AG04449 (cell line): ENCODE measurements at regions not wholly inside any gene's neighbourhood (a gene's known extent, or its start where the extent isn't known, plus 50 kb on each side); places are given as distances from the start of the nearest gene placed in this dataset.

Source experiments
- CTCF ChIA-PET: fragments of 350-600 bp; formaldehyde crosslinking; extraction: SDS; loops from one replicate; lab custom pipeline; 2021; ENCODE audit warnings: antibody characterized with exemption; lab: Yijun Ruan, JAX
- POLR2A ChIA-PET: fragments of 400-600, 350-600 bp; formaldehyde crosslinking; extraction: SDS; loops from one replicate; lab custom pipeline; 2020; ENCODE audit warnings: antibody characterized with exemption, inconsistent platforms; lab: Yijun Ruan, JAX
- DNase-seq: peaks from one replicate; pipeline ENCODE4 v3.0.0-alpha.2; 2010; ENCODE audit warnings: low read depth, low spot score
- H3K4me3 ChIP-seq: 2 replicates; pipeline ENCODE4 v1.5.1; 2011; ENCODE audit warnings: low read depth, mild to moderate bottlenecking, control low read depth, low read length
- TF ChIP-seq, protein P1 (sequence below): IDR thresholded peaks from one replicate; pipeline ENCODE4 v1.5.1; 2011; ENCODE audit warnings: mild to moderate bottlenecking, moderate library complexity, low read length, control low read depth, inconsistent platforms; ENCODE audit not compliant: insufficient read depth; ENCODE audit errors: missing control alignments

- TF ChIP-seq, protein P1, sequence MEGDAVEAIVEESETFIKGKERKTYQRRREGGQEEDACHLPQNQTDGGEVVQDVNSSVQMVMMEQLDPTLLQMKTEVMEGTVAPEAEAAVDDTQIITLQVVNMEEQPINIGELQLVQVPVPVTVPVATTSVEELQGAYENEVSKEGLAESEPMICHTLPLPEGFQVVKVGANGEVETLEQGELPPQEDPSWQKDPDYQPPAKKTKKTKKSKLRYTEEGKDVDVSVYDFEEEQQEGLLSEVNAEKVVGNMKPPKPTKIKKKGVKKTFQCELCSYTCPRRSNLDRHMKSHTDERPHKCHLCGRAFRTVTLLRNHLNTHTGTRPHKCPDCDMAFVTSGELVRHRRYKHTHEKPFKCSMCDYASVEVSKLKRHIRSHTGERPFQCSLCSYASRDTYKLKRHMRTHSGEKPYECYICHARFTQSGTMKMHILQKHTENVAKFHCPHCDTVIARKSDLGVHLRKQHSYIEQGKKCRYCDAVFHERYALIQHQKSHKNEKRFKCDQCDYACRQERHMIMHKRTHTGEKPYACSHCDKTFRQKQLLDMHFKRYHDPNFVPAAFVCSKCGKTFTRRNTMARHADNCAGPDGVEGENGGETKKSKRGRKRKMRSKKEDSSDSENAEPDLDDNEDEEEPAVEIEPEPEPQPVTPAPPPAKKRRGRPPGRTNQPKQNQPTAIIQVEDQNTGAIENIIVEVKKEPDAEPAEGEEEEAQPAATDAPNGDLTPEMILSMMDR = no peak
- no peak for DNase-seq
- POLR2A ChIA-PET = no interaction called here
- CTCF ChIA-PET = no interaction called here
- no peak overlapping the region for H3K4me3 ChIP-seq
These were observed 212.7 kb upstream of the CADM1 start for GRCh38 chr11:115716601-115717529.

GRCh38 chr11:115716080-115716479, 211.9 kb upstream of the CADM1 start:
- no peak overlapping the region for H3K4me3 ChIP-seq
- TF ChIP-seq, protein P1 = no peak
- no peak for DNase-seq
- ChIA-PET POLR2A (no interaction called here), CTCF (no interaction called here)

DNA sequence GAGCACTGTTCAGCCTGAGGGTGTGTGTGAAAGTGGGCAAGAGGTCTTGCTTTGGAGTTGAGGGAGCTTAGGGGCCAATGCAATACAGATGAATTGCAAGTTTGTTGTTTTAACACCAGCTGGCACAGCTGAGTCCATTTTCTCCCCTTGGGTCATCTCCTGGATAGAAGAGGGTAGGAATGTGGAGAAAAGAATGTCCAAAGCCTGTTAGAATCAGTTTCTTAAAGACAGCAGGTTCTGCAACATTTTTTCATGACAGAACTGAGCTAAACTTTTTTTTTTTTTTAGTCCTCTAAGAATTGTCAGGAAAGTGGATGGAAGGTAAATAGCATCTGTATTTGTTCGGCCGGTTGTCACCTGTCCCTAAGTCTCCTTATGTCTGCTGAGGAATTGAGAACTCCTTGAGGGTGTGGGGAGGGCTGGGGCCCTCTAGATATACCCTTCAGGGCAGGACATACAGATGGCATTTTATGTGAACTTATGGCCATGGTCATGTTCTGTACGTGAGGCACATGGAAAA, 211.1 kb upstream of the CADM1 start:
- TF ChIP-seq, protein P1 = no peak
- CTCF ChIA-PET = no interaction called here
- H3K4me3 ChIP-seq = no peak overlapping the region
- POLR2A ChIA-PET = interaction anchor here (0.7 kb wide), 1 partner anchor 15 kb away, joined by 6 read pairs; no protein-coding TSS in a partner anchor
- DNase-seq = no peak

DNA sequence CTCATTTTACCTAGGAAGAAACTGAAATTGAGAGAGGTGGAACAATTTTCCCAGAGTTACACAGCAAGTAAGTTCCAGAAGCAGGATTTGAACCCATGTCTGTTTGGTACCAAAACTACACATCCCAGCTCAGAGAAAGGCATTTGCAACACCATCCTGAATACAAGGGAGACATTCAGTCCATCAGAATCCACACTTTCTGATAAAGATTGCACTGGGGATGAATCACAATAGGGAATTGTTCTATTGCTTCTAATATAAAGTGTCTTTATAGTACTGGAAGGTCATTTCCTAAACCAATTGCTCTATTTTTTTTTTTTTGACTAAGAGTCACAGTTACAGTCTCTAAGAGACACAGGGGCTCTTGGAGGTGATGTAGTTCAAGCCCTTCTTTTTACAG, 208.1 kb upstream of the CADM1 start:
- ChIA-PET CTCF (interaction anchor here (0.6 to 1.0 kb wide), 2 partner anchors 208 to 277 kb away, joined by 3 to 4 read pairs; partner anchors contain the start of gene CADM1), POLR2A (no interaction called here)
- DNase-seq = no peak
- H3K4me3 ChIP-seq = no peak overlapping the region
- TF ChIP-seq, protein P1 = no peak

DNA sequence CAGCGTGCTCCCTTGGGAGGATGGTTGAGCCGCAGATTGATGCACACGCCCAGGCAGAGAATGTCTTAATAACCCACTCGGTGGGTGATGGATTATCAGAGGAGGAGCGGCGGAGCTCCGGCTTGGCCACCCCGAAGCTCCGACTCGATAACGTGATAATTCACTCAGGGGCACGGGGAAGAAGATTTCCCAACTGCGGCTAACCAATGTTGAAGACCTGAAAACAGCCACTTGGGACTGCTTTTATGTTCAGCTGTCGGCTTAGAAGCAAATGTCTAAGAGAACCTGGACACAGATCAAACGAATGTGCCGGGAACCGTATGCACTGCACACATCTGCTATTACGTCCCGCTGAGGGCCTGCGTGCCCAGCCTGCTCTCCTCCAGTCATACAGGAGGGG, 206.8 kb upstream of the CADM1 start:
- ChIA-PET POLR2A (no interaction called here), CTCF (no interaction called here)
- no peak overlapping the region for H3K4me3 ChIP-seq
- no peak for DNase-seq
- TF ChIP-seq, protein P1 = no peak

GRCh38 chr11:115710426-115710825, 206.2 kb upstream of the CADM1 start:
- DNase-seq = no peak
- H3K4me3 ChIP-seq = no peak overlapping the region
- TF ChIP-seq, protein P1 = no peak
- ChIA-PET CTCF (no interaction called here), POLR2A (no interaction called here)
